NCI-H82 (cell line): ENCODE measurements at regions not wholly inside any gene's neighbourhood (a gene's known extent, or its start where the extent isn't known, plus 50 kb on each side); places are given as distances from the start of the nearest gene placed in this dataset.
"Not testable (repeated sequence)": the region's sequence is repeated elsewhere in the genome, so short reads cannot be mapped to it uniquely, and the experiment has no call there.

Source experiments
- DNase-seq: peaks from one replicate; lab custom pipeline; 2025; lab: John Stamatoyannopoulos, UW

DNA sequence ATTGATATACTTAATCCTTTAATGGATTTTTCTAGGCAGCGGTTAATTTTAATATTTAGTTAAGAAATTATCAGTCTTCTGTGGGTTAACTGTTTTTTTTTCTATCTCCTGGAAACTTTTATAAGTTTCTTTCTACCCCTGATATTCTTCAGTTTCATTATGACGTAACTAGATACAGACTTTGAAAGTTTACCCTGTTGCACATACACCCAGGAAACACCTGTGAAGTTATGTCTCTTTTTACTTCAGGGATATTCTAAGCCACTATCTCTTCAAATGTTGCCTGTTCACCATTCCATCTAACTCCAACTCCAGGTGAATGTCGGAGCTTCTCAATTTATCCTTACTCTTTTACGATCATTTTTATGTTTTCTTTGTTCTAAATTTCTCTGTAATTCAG is 329.0 kb downstream of the ICE1 start:
- no peak for DNase-seq

DNA sequence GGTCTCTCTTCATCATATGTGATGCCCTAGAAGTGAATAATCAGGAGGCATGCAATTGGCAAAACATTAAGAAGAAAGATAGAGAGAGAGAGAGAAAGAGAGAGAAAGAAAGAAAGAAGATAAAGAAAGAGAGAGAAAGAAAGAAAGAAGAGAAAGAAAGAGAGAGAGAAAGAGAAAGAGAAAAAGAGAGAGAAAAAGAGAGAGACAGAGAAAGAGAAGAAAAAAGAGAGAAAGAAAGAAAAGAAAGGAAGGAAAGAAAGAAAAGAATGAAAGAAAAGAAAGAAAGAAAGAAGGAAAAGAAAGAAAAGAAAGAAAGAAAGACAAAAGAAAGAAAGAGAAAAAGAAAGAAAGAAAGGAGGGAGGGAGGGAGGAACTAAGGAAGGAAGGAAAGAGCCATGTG is 318.9 kb downstream of the ICE1 start:
- no peak for DNase-seq

DNA sequence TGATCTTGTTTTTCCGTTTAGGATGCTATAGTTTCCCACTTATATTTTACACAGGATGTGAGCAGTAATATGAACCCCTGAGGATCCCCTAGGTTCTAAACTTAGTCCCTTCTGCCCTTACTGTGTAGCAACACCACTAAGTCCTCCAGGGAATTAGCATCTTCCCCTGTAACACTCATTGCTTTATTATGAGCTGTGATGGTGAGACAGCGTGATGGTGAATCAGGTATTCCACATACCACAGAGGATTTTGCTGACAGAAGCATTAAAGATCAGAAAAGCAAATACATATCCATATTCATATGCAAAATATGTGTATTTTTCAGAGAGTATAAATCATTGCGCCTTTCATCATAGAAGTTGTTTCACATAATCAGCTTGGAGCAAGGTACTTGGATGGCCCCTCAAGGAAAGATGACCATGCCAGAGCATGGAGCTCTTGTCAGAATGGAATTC is 317.0 kb downstream of the ICE1 start:
- no peak for DNase-seq

DNA sequence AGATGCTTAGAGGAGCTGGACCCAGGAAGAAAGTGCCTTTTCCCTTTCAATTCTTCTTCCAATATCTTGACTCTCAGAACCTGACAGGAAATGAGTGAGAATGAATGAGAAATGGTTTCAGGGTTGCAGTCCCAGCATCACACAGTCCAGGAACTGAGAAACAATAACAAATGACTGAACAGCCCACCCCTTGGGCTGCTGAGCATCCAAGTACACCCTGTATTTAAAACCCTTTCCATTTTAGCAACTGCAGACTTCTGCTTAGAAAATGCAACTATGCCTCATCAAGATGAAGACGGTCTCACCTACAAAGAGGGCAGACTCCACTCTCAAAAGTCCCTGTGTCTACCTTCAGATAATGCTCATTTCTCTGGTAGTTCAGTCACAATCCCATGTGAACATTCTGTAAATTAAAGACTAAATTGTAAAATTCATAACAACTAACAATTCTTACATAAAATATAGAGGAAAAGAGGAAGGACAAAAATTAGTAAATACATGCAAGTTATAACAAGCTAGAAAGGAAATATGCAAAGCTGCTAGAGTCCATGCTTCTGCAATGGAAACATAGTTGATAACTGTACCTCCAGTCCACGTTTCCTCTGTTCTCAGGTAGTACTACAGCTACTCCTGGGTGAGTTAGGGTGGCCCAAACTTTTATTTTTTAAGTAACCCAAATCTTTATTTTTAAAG is 316.5 kb downstream of the ICE1 start:
- DNase-seq = no peak

DNA sequence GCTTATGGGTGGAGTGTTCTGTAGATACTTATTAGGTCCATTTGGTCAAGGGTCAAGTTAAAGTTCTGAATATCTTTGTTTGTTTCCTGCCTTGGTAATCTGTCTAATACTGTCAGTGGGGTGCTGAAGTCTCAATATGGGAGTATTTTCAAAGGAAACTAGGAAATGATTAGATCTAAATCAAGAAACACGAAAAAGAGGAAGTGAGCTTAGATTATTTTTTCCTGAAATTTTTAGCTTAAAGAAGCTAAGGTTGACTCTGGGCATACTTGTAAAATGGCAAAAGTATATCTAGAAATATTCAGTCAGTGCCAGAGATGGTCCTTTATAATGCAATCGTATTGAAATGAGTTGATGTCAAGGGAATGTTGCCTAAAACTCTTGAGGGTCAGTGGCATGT is 313.5 kb downstream of the ICE1 start:
- DNase-seq = no peak

DNA sequence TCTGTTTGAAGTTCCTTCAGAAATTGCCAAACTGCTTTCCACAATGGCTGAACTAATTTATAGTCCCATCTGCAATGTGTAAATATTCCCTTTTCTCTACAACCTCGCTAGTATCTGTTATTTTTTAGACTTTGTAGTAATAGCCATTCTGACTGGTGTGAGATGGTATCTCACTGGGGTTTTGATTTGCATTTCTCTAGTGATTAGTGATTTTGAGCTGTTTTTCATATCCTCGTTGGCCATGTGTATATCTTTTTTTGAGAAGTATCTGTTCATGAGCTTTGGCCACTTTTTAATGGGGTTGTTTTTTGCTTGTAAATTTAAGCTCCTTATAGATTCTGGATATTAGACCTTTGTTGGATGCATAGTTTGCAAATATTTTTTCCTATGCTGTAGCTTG is 310.6 kb downstream of the ICE1 start:
- DNase-seq = not testable (repeated sequence)

DNA sequence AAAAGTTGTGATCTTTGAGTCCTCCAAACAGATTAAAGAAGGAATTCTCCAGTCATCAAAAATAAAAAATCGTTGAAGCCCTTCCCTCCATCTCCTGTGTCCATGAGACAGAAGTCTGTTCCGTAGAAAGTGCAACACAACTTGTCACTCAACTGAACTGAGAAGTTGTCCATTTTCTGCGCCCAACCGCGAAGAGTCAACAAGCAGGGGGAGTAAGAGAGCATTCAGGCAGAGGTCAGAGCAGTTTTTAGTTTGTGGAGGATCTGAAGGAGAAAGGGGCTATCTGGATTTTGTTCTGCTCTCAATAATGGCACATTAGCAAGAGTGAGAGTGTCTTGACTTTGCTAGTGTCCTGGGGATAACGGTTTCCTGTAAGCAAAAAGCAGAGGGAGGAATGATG is 303.9 kb downstream of the ICE1 start:
- no peak for DNase-seq

DNA sequence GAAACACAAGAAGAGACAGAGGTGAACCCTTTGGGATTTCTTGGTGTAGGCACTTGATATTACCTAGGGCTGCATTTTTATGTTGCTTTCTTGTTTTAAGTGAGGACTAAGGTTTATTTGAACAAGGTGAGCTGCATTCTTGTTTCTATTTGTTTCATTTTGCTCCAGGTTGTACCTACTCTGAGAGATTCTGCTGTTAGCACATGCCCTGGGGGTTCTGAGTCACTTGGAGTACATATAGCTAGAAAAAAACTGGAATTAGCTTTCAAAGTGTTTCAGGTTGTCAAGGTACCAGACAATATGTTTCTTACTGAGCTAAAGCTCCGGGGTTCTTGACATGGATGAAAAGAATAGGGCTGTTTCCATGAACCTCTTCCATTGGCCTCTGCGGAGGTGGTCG is 299.4 kb downstream of the ICE1 start:
- no peak for DNase-seq

DNA sequence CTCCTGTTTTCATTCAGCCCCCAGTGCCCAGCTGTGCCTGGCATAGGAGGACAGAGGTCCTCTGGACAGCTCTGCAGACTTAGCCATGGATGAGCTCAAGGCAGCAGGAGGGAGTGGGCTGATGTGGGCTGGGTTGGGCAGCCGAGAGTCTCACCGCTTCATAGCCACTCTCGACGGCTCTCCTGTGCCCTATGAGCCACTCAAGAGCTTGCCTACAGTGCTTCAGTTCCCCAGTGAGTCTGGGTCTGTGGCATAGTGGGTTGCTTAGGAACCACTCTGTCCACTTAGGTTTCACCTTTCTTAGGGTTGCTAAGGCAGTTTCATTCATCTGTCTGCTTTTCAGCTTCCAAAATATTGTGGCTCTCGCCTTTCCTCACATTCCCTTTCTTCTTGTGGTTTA is 296.8 kb downstream of the ICE1 start:
- DNase-seq = no peak

DNA sequence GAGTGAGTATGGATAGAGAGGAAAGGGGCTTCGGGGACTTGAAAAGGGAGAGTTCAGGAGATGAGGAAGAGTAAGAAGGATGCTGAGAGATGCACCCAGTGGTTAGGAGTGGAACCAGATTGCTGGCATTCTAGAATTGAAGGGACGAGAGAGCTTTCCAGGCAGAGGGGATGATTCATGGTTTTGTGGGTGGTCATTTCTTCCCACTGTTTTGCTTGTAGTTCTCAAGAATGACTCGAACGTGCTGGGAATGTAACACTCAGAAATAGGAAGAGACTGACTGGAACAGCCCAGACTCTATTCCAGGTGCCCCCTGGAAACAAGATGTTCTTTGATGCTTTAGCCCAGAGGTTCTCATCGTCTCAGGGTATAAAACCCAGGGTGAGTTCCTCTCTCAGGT is 294.2 kb downstream of the ICE1 start:
- DNase-seq = no peak

DNA sequence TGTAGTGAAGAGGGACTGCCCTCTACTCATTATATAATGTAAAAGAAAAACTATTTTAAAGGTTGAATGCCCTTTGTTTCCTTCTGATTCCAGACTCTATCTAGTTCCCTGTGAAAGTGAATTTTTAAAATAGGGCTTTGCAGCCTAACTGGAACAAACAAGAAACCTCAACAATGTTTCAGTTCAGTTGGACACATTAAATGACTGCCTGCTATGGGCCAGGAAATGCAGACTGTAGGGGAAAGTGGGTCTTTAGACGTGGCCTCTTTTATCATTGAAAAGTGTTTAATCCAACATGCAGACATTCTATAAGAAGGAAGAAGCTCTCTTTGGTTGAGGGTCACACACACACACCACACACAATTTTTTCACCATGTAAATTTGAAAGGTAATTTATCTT is 289.1 kb downstream of the ICE1 start:
- no peak for DNase-seq

DNA sequence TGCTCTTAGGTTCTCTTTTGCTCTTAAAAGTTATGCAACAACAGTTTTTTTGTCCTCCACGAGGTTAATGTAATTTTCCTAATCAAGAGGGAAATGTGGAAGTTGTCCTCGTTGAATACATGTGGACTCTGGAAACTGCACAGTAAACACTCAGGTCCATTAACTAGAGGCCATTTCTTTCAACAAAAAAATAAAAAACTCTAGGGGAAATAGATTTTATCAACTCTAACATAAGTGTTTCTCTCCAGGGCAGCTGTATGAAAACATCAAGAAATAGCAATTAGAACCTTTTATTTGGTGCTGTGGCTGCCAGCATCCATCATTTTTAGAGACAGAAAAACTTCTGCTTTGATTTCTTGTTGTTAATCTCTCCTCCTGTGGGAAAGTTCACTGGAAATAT is 288.6 kb downstream of the ICE1 start:
- no peak for DNase-seq

DNA sequence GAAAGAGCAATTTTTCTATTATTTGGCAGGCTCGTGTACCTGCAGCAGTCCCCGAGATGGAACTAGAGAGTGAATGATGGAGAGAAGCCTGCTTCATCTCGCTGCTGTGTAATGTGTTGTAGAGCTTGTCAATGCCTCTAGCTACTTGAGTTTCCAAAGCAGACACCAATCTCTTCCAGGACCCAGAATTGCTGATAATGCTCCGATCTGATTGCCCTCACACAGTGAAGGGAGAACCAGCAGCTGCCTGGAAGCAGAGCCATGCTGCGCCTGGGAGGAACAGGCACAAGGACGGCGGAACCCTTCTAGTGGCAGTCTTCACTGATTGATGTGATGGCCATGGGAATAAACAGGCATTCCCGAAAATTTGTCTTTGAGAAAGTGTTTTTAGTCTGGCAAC is 288.0 kb downstream of the ICE1 start:
- DNase-seq = no peak

DNA sequence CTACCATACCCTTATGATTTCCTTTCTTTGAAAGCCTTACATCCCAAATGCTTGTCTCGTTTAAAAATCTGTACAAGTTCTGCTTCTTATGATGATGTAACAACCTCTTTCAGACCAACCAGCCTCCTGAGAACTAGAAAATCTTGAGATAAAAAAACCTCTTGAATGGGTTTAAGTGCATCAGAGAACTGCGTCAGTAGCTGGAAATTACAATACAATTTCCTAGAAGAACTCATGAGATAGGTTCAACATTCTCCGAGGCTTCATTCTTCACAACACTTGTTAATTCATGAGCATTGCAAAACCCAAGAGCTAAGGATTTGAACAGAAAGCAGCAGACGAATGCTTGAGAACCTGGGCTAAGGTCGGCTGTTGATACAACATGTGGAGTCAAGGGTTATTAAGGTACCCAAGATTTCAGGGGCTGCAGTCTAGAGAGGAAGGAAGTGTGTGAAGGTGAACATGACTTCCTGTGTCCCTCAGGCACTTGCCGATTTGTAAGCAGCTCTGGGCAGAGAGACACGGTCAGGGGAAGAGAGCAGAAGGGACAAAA is 286.0 kb downstream of the ICE1 start:
- no peak for DNase-seq

DNA sequence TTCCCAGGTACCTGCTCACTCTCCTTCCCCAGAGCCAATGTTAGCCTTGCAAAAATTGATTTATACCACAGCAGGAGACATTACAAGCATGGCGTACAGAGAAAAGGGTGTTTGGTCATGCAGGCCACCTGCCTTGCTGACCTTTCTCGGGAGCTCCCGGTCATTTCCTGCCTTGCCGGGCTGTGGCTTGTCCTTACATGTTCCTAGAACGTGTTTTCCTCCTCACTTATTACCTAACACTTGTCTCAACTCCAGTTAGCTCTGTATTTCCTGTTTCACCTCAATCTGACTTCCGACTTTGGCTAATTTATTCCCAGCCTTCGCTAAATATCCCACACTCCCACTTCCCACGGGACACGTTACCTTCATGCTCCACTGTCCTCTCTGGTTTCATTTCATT is 282.5 kb downstream of the ICE1 start:
- DNase-seq = no peak

DNA sequence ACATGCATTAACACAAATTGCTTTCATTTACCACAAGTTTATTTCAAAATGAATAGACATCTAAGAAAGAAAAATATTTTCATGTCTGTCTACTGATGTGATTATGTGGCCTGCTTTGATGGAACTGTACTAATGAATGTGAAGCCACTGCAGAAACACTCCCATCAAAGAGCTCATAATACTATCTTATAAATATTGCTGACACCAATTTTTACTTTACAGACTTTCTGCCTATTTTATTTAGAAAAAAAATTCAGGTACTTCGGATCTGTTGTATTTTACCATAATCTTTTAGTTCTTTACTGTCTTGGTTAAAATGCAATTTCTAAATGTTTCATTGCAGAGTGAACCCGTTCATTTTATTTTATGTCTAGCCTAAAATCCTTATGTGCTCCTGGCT is 281.9 kb downstream of the ICE1 start:
- DNase-seq = no peak

DNA sequence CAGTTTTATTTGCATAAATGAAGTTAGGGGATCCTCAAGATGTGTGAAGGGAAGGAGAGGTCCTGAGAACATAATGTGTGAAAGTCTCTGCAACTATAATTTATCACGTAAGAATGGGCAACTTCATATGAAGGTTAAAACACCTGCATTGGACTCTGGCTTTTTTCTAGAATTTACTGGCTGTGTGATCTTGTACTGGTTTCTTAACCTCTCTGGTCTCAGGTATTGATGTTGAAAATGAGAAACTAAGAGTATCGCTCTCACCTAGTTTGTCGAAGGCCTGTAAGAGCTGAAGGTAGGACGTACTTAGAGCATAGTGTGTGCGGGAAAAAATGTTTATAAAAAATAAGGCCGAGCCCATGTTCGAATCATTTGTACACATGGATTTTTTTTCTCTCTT is 280.5 kb downstream of the ICE1 start:
- no peak for DNase-seq

DNA sequence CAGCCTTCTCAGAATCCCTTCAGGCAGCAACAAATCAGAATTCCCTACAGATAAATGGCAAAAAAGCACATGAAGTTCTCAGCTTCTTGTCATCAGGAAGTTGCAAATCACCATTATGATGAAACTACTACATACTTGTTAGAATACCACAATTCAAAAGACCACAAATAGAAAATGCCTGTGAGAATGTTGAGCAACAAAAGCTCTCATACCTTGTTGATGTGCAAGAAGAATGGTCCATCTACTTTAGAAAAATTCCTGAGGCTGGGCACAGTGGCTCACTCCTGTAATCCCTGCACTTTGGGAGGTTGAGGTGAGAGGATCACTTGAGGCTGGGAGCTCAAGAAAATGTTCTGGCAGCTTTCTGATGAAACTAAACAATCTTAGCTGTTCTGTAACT is 278.1 kb downstream of the ICE1 start:
- DNase-seq = no peak

DNA sequence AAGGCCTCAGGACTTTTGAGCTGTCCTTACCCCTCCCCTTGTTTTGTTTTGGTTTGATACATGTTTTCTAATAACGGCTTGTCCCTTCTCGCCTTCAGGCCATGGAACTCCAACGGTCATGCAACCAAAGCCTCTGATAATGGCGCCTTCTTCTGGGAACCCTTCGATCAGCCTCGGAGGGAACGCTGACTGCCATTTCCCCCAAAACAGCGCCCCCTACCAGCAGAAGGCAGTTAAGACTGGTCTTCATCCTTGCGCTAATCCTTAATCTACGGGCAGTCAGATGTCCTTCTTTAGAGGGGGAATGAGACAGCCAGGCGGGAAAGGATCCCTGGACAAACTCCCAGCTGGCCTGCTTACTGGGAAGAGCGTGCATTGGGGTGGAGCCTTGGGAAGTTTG is 276.6 kb downstream of the ICE1 start:
- no peak for DNase-seq

DNA sequence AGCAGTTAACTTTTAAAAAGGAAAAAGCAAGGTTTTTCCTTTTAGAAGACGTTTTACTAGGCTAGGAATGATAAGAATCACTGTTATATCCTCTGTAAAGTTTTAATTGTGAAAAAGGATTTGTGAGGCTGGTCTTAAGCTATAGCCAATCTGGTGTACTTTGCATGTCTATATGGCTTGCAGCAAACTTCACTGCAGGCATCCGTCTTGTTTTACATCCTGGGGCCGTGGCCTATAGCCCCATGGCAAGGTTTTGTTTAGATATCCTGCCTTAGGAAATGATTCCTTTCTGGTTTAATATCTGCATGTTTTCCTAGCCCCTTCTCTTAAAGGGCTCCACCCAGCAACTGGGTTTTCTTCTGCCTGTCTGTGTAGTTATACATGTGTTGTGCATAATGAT is 272.8 kb downstream of the ICE1 start:
- DNase-seq = no peak

DNA sequence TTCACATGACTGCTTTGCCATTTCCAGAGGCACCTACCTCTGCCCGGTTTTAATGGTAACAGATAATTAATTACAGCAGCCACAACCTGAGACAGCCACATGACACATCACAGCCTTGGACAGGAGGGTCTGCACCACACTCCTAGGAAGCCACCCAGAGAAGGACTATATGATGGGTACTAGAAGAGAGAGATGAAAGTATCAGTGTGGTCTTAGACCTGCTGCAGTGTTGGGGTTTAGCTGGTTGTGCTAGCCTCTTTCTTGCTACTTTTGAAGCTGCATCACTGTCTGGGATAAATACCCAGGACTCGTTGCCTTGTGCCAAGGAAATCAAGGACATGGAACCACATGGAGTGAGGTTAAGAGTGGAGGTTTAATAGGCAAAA is 266.4 kb downstream of the ICE1 start:
- DNase-seq = no peak

DNA sequence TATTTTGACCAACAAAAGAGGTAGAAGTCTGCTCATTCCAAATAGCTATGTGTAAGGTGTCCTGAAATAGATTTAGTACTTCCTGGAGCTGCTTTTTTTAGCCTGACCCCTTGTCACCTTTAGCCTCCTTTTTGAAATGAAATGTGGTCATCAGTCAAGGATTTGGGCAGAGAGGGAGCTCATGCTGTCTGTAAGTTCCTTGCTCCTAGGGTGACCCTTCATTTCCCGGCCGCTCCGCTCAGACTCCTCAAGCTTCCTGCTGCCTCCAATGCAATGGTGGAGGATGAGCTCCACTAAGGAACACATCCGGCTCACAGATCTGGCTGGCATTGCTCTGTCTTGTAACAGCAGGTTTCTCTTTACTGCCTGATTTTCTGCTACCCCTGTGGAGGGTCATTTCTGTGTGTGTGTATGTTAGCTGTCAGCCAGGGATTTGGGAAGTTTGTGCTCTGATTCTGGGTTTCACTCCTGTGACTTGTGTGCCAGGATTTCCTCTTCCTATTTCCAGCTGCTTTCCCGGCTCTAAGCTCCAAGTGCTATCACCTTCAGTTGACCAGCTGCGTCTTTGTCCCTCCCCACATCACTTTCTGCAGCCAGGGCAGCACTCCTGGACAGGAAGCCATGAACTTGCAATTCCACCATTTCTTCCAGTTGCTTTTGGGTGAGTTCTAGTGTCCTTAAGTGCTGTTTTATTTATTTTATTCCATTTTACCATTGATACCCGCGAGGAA is 265.9 kb downstream of the ICE1 start:
- DNase-seq = no peak

DNA sequence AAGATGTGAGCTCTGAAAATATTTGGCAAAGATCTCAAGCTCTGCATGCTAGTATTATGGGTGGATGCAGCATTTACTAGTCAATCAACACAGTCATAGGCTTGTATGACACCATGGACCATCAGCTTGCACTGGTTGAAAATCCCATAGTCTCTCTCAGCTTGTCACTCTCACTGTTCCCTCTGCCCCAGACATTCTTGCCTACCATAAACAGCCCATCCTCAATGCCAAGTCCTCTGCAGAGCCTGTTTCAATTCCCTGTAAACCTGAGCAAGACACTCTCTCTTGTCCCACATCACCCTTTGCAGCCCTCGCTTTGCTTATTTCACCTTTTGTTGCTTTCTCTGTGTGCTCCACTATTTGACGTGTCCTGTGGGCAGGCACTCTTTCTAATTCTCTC is 264.6 kb downstream of the ICE1 start:
- no peak for DNase-seq

DNA sequence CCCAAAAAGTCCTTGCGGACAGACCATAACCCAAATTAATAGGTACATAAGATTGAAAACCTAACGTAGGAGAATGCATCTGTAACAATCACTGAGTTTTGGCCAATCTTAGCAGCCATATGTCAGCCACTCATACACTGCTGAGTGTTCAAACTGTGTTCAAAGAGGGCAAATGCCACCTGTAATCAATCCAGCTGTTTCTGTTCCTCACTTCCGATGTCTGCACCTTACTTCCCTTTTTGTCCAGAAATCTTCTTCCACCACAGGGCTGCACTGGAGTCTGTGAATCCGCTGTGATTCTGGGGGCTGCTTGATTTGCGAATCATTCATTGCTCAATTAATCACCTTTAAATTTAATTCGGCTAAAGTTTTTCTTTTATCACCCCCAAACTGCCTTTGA is 263.9 kb downstream of the ICE1 start:
- DNase-seq = no peak
